ENCODE measurements at regions not wholly inside any gene's neighbourhood (a gene's known extent, or its start where the extent isn't known, plus 50 kb on each side); places are given as distances from the start of the nearest gene placed in this dataset.

GRCh38 chr4:144572660-144573059 lies 73.3 kb upstream of the HHIP start:
- TF ChIP-seq CTCF (IDR thresholded peaks at IDR 0.05): no peak

GRCh38 chr4:144574000-144574399 lies 72.0 kb upstream of the HHIP start:
- H3K27me3 ChIP-seq: no peaks in the 10 kb centered on the region
- DNase-seq: no peak
- TF ChIP-seq CTCF (IDR thresholded peaks at IDR 0.05): no peak
- H3K9me3 ChIP-seq: no peaks in the 10 kb centered on the region
- no peaks in the 10 kb centered on the region for H3K36me3 ChIP-seq
- peaks cover 0 to 6% (median 0%) of the 10 kb centered on the region in 4 donors for H3K4me1 ChIP-seq
- H3K27ac ChIP-seq: no peak overlapping the region
- intact Hi-C loops (cut with DNase I; ENCODE audit: low total_unique reads): no loop called here
- no peak overlapping the region for H3K4me3 ChIP-seq

More at GRCh38 chr4:144572660-144573059, 73.3 kb upstream of the HHIP start:
- H3K9me3 ChIP-seq: no peaks in the 10 kb centered on the region
- no peak overlapping the region for H3K27ac ChIP-seq
- H3K4me3 ChIP-seq: no peak overlapping the region
- H3K36me3 ChIP-seq: no peaks in the 10 kb centered on the region
- DNase-seq: no peak
- intact Hi-C loops (cut with DNase I; ENCODE audit: low total_unique reads): no loop called here
- H3K27me3 ChIP-seq: no peaks in the 10 kb centered on the region
- peaks cover 0 to 6% (median 0%) of the 10 kb centered on the region in 4 donors for H3K4me1 ChIP-seq

GRCh38 chr4:144574509-144574908 lies 71.4 kb upstream of the HHIP start:
- DNase-seq: no peak
- no peak overlapping the region for H3K27ac ChIP-seq
- TF ChIP-seq CTCF (IDR thresholded peaks at IDR 0.05): no peak
- intact Hi-C loops (cut with DNase I; ENCODE audit: low total_unique reads): no loop called here
- no peak overlapping the region for H3K4me3 ChIP-seq
- H3K36me3 ChIP-seq: no peaks in the 10 kb centered on the region
- no peaks in the 10 kb centered on the region for H3K9me3 ChIP-seq
- H3K4me1 ChIP-seq: peaks cover 0 to 6% (median 0%) of the 10 kb centered on the region in 4 donors
- no peaks in the 10 kb centered on the region for H3K27me3 ChIP-seq

GRCh38 chr4:144575181-144575580 lies 70.8 kb upstream of the HHIP start:
- Histone ChIP-seq H3K4me1 (peaks cover 0 to 6% (median 0%) of the 10 kb centered on the region in 4 donors), H3K36me3 (no peaks in the 10 kb centered on the region), H3K9me3 (no peaks in the 10 kb centered on the region), H3K27ac (no peak overlapping the region), H3K4me3 (no peak overlapping the region), H3K27me3 (no peaks in the 10 kb centered on the region)
- intact Hi-C loops (cut with DNase I; ENCODE audit: low total_unique reads): no loop called here
- no peak for DNase-seq
- no peak for TF ChIP-seq CTCF (IDR thresholded peaks at IDR 0.05)

- TF ChIP-seq CTCF (IDR thresholded peaks at IDR 0.05): no peak
- intact Hi-C loops (cut with DNase I; ENCODE audit: low total_unique reads): no loop called here
- H3K27me3 ChIP-seq: no peaks in the 10 kb centered on the region
- no peak overlapping the region for H3K4me3 ChIP-seq
- H3K4me1 ChIP-seq: peaks cover 0 to 18% (median 0%) of the 10 kb centered on the region in 4 donors
- no peaks in the 10 kb centered on the region for H3K9me3 ChIP-seq
- H3K36me3 ChIP-seq: no peaks in the 10 kb centered on the region
- no peak for DNase-seq
- H3K27ac ChIP-seq: no peak overlapping the region
Observed at GRCh38 chr4:144578681-144579080, 67.3 kb upstream of the HHIP start.
